Vagina (tissue), 2 donors: ENCODE measurements at regions not wholly inside any gene's neighbourhood (a gene's known extent, or its start where the extent isn't known, plus 50 kb on each side); places are given as distances from the start of the nearest gene placed in this dataset.

Source experiments
- CTCF ChIP-seq, 3 experiments: fragments of 450-650 bp in 2 of 3; fragments of 200-600 bp in 1 of 3; sonication (generic) in 1 of 3; IDR thresholded peaks; one replicate each; pipeline ENCODE4 v1.5.1; 2017 to 2019; ENCODE audit warnings: antibody characterized with exemption in 3 of 3, mild to moderate bottlenecking in 2 of 3, moderate library complexity in 2 of 3
- POLR2A ChIP-seq, 2 donors: fragments of 450-650 bp; IDR thresholded peaks; one replicate each; pipeline ENCODE4 v1.6.1; 2017; ENCODE audit warnings: antibody characterized with exemption in 2 of 2, mild to moderate bottlenecking in 2 of 2, moderate library complexity in 2 of 2
- POLR2AphosphoS5 ChIP-seq, 2 donors: sonication (generic); formaldehyde crosslinking; IDR thresholded peaks; one replicate each; pipeline ENCODE4 v1.9.0; 2017; ENCODE audit warnings: antibody characterized with exemption in 2 of 2, mild to moderate bottlenecking in 2 of 2, low read depth in 1 of 2; ENCODE audit not compliant: insufficient read depth in 1 of 2

- no peak for TF ChIP-seq POLR2A (IDR thresholded peaks at IDR 0.05)
- TF ChIP-seq CTCF (IDR thresholded peaks at IDR 0.05): no peak
- no peak for TF ChIP-seq POLR2AphosphoS5 (IDR thresholded peaks at IDR 0.05; ENCODE audit: insufficient read depth in 1 of 2, low read depth in 1 of 2)
Measured at GRCh38 chr3:178206521-178206920, 329.7 kb upstream of the KCNMB2 start.
